HG03108 (cell line): ENCODE measurements at regions not wholly inside any gene's neighbourhood (a gene's known extent, or its start where the extent isn't known, plus 50 kb on each side); places are given as distances from the start of the nearest gene placed in this dataset.

Experiments
- ATAC-seq: cut with Tn5 transposase; IDR thresholded peaks from one replicate; pipeline ENCODE4 v1.9.1; 2021; ENCODE audit warnings: moderate library complexity; ENCODE audit not compliant: unreplicated experiment

- no peak for ATAC-seq
Observed at GRCh38 chr12:115657081-115658013, 620.1 kb downstream of the MED13L start.

DNA sequence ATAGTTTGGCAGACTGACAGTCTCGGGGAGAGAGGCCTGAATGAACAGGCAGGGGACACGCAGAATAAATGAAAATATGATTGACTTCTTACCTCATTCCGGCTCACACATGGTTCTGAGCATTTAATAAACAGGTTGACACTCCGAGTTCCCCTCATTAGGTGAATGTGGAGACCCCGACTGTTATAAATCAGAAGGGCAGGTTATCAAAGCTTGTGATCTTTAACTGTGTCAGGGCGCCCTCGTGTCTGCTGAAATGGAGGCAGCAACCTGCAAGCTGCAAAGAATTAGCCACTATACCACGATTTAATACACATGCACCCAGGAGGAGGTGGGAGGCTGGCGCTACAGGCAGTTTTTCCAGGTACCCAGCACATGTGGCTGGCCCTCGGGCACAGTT, 627.5 kb downstream of the MED13L start:
- ATAC-seq: no peak

DNA sequence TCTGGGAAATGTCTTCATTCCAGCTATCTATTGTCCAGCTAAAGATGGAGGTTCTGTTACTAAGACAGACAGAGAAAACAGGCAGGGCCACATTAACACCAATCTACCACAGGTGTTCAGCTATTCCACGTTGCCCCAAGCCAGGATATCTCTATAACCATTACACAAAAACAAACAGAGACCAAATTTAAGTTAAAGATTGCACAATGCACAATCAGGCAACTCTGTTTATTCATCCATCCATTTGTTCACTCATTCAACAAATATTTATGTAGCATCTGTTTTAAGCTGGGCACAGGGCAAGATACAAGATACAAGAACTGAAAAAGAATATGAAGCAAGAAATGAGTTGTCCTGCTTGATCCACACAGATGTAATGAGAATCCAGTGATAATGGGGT, 629.0 kb downstream of the MED13L start:
- no peak for ATAC-seq

GRCh38 chr12:115646210-115646609, 631.3 kb downstream of the MED13L start:
- no peak for ATAC-seq

GRCh38 chr12:115640929-115641328, 636.6 kb downstream of the MED13L start:
- ATAC-seq: no peak

DNA sequence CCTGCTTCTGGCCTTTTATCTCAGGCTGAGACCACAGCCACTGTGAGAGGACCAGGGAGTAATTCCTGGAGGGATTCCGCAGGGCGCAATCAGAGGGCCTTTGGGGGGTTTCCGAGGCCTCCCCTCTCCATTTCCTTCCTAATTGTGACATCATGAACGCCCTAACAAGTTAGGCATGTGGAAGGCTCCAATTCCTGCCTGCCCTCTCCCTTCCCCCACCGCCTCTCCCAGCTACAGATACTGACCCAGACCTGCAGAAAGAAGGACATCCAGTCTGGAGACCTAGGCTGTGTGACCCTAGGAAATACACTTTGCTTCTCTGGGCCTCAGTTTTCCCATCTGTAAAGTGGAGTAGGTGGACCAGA, 637.9 kb downstream of the MED13L start:
- ATAC-seq: no peak

DNA sequence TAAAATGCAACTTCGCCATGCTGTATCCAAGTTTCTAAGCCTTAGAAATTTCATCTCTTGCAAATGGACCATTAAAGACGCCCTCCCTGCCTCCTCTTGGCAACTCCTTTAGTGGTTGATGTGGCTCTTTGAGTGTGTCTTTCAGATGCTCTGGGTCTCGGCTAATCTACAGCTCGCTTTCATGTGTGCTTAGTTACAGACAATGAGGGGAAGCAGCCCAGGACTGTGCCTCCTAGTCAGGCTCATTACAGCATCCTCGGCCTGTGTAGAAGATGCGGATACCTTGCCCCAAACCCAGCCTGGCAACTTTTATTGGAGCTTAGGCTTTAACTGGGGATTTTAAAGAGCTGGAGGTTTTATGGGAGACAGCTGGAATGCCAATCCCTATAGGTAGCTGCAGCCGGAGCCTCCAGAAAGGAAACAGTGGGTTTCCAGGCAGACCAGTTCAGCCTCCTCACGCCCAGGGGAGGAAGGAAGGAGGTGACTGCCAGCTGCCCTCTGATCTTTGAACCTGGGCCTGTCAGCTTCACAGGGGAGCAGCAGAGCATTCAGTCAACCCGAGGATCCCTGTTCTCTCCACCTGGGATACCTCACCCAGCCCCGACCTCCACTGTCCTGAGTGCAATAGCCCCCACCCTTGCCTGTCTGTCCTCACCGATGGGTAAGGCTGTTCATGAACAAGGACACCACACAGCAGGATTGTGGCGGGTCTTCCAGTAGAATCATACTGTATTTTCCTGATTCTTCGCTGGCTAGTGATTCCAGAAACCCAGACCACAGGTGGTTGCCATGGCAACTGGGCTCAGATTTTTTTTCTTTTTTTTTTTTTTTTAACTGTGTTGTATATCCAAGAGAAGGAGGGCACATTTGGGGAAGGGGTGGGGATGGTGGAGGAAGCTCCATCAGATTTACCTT, 638.5 kb downstream of the MED13L start:
- ATAC-seq: no peak

DNA sequence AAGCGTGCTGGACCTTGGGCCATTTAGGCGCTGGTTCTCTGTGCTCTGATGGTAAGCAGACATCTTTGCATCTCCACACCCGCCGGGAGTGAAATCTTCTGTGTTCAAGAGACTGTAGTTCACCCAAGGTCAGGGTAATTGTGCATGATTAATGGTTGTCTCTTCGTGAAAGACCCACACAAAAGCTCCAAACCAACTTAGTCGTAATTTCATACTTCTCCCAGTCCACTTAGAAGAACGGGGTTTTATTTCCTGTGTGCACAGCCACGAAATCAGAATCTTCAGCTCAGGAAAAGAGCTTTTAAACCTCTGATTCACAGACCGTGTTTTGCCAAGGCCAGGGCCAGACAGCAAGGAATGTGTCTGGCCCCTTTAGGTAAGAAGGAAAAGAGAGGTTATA, 640.9 kb downstream of the MED13L start:
- no peak for ATAC-seq

- ATAC-seq: no peak
Observed at GRCh38 chr12:115632308-115632707, 645.2 kb downstream of the MED13L start.

GRCh38 chr12:115630136-115630535, 647.4 kb downstream of the MED13L start:
- no peak for ATAC-seq

DNA sequence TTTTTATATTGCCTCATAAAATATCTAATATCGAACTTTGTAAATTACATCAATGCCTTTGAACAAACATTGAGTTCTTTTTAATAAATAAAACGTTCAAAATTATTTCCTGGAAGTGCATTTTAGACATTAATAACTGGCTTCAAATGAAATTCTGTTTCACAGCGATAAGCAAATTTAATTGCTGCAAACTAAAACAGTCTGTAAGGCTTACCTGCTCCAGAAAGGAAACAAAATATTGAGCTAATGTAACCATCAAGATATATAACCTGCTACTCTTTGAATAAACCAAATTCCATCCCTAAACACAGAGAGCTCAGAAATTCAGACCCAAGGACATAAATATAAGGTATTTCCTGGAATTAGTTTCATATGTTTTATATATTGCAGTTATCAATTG, 651.3 kb downstream of the MED13L start:
- ATAC-seq: no peak

GRCh38 chr12:115623764-115624334, 653.6 kb downstream of the MED13L start:
- no peak for ATAC-seq

- ATAC-seq: no peak
Observed at GRCh38 chr12:115623275-115623674, 654.2 kb downstream of the MED13L start.

DNA sequence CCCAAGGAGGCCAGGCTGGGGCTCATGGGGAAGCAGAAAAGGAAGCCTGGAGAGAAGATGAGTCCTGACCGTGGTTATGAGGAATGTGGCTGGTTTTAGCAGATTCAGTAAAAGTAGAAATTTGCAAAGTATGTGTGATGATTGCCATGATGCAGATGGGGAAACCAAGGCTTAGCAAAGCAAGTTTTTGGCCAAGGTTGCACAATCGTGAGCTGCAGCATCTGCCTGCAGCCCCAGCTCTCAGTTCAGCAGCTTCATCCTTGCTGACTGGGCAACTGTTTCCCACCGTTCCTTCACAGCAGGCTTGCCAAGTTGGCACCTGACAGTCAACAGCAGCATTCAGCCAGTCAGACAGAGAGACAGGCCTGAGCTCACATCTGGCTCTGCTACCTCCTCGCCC, 656.7 kb downstream of the MED13L start:
- no peak for ATAC-seq

DNA sequence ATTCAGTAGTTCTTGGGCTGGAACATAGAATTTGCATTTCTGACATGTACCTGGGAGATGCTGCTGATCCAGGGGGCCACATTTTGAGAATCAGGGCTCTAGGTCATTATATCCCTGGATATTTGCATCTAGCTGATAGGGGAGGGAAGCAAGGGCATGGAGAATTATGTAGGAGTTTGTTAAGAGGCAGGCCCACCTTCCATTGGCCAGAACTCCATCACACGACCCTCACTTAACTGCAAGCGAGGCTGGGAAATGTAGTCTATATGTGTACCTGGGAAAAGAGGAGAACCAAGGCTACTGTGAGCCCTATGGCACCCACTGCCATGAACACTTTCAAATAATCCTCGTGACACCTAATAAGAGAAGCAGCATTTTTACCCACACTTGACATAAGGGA, 657.6 kb downstream of the MED13L start:
- ATAC-seq: no peak

DNA sequence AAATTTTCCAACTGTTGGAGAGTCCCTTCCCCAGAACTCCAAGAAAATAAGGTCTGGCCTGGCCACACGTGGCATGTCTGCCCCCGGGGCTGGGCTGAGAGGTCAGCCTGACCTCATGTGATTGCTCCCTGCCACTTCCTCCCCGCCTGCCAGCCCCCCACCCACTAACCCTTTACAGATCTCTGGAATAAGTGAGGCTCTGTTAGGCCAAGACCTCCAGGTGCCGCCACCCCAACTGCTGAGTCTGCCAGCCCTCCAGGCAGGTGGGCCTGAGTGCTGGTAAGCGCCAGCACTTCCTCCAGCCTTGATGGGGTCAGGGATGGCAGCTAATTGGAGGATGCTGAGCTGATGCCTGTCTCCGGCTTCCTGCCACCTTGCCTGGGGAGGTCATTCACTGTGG, 658.4 kb downstream of the MED13L start:
- ATAC-seq: no peak

DNA sequence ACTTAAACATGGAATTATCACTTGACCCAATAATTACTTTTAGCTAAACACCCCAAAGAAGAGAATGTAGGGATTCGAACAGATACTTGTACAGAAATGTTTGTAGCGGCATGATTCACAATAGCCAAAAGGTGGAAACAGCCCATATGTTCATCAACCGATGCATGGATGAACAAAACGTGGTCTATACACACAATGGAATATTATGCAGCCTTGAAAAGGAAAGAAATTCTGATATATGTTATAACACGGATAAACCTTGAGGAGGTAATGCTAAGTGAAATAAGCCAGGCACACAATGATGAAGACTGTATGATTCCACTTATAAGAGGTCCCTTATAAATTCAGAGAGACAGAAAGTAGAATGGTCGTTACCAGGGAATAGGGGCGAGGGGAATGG, 659.4 kb downstream of the MED13L start:
- no peak for ATAC-seq

DNA sequence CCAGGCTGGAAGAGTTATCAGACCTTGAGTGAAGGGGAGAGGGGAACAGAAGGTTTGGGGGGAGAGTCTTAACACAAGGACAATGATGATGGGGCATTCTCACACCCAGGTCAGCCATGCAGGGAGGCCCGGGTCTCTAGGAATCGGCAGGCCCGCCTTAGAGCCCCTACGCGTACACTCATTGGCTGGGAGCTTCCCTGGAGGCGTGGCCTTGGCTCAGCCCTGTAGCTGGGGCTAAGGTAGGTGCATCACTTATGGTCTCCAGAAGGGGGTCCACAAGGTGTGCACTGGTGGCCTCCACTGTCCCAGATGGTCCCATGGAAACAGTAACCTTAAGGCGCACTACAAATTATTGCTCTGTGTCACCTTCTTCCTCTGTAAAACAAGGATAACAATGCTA, 660.1 kb downstream of the MED13L start:
- no peak for ATAC-seq

DNA sequence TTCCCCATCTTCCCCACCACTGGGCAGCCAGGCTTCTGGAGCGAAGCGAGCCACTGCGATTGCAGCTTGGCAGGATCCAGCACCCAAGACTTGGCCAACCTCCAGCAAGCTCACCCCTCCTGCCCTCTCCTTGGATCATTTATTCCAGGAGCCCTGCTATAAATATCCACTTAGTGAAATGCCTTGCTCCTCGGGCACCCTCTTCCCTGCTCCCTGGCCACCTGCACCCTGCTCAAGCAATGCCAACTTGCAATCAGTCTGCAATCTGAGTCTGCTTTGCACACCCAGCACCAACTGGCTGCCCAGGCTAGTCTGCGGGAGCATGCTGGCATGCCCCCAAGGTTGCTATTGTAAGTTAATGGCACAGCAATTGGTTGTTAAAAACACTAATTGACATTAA, 666.0 kb downstream of the MED13L start:
- ATAC-seq: no peak

DNA sequence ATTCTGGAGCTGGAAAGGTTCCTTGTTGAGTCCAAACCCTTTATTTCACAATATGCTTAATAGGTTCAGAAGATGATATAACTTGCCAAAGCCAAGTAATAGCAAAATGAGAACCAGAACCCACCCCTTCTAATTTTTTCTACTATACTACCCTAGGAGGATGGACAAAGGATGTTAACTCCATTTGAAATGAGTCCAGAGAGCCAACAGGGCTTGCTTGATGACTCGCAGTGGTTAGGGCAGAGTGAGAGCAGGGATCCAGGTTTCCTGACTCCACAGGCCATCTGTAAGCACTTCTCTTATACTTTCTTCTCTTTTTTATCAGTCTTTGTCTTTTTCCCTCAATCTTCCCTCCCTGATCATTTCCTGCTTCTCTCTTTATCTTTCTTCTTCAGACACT, 668.1 kb downstream of the MED13L start:
- ATAC-seq: no peak

- ATAC-seq: no peak
Observed at GRCh38 chr12:115606040-115606439, 671.5 kb downstream of the MED13L start.
